CD4-positive, alpha-beta T cell (primary cell): ENCODE measurements at regions not wholly inside any gene's neighbourhood (a gene's known extent, or its start where the extent isn't known, plus 50 kb on each side); places are given as distances from the start of the nearest gene placed in this dataset.

Experiments used
- ATAC-seq: fragments of 200-7000 bp; cut with Tn5 transposase; one replicate; pipeline ENCODE4 v1.10.0; 2022; ENCODE audit warnings: mild to moderate bottlenecking; ENCODE audit not compliant: poor library complexity
- CTCF ChIA-PET: fragments of 350-600 bp; sonication (Branson Sonifier 250); formaldehyde crosslinking; loops from one replicate; lab custom pipeline; 2021; ENCODE audit warnings: antibody characterized with exemption, inconsistent platforms; lab: Charles Lee
- POLR2A ChIA-PET: fragments of 350-600 bp; sonication (Branson Sonifier 250); formaldehyde crosslinking; loops from one replicate; lab custom pipeline; 2021; ENCODE audit warnings: antibody characterized with exemption, inconsistent platforms; lab: Charles Lee
- DNase-seq, 14 experiments: peaks; one replicate each; pipeline ENCODE4 v3.0.0-alpha.2; 2013 to 2020; ENCODE audit warnings: mixed read lengths in 2 of 14
- H3K27ac ChIP-seq, 2 donors: one replicate each; pipeline versions ENCODE4 v1.5.1 to v1.7.0; 2013; ENCODE audit warnings: low read length in 2 of 2, low read depth in 1 of 2, mild to moderate bottlenecking in 1 of 2
- H3K27me3 ChIP-seq, 2 experiments: 1 replicate in 1 of 2; 2 replicates in 1 of 2; pipeline versions ENCODE4 v1.6.1 to v1.7.0; 2013; ENCODE audit warnings: low read length in 2 of 2, control low read depth in 1 of 2, mild to moderate bottlenecking in 1 of 2, moderate library complexity in 1 of 2; ENCODE audit not compliant: insufficient read depth in 2 of 2, control insufficient read depth in 1 of 2
- H3K36me3 ChIP-seq: one replicate; pipeline ENCODE4 v1.6.1; 2013; ENCODE audit warnings: low read length, control low read depth; ENCODE audit not compliant: insufficient read depth
- H3K4me1 ChIP-seq: one replicate; pipeline ENCODE4 v1.6.1; 2013; ENCODE audit warnings: low read length, control low read depth; ENCODE audit not compliant: insufficient read depth
- H3K4me3 ChIP-seq: one replicate; pipeline ENCODE4 v1.5.1; 2013; ENCODE audit warnings: mild to moderate bottlenecking, low read length, moderate library complexity
- H3K9me3 ChIP-seq, 2 experiments: 1 replicate in 1 of 2; 2 replicates in 1 of 2; pipeline versions ENCODE4 v1.6.1 to v1.7.0; 2013; ENCODE audit warnings: low read length in 2 of 2, mild to moderate bottlenecking in 2 of 2, control low read depth in 1 of 2, moderate library complexity in 1 of 2; ENCODE audit not compliant: control insufficient read depth in 1 of 2, insufficient read depth in 1 of 2
- H3K27ac Mint-ChIP-seq: one replicate; pipeline ENCODE4 v1.8.0; 2020; ENCODE audit warnings: mixed read lengths
- H3K27me3 Mint-ChIP-seq: one replicate; pipeline ENCODE4 v1.8.0; 2021; ENCODE audit warnings: mixed read lengths
- H3K36me3 Mint-ChIP-seq: one replicate; pipeline ENCODE4 v1.8.0; 2021; ENCODE audit warnings: low read depth, mixed read lengths
- H3K4me1 Mint-ChIP-seq: one replicate; pipeline ENCODE4 v1.8.0; 2021; ENCODE audit warnings: low read depth, mixed read lengths
- H3K4me3 Mint-ChIP-seq: one replicate; pipeline ENCODE4 v1.8.0; 2020; ENCODE audit warnings: mild to moderate bottlenecking, mixed read lengths
- H3K9me3 Mint-ChIP-seq: one replicate; pipeline ENCODE4 v1.8.0; 2020; ENCODE audit warnings: mixed read lengths
- CTCF ChIP-seq: fragments of 200-600 bp; IDR thresholded peaks from one replicate; pipeline ENCODE4 v1.8.0; 2022; ENCODE audit warnings: antibody characterized with exemption, mild to moderate bottlenecking
- intact Hi-C, 2 experiments: fragments of 100-400 bp; cut with DNase I in 1 of 2; cut with micrococcal nuclease in 1 of 2; formaldehyde crosslinking; loops; one replicate each; pipeline versions ENCODE4 v1.15.1 to v1.9.0; 2023 to 2025; cut with DNase I, micrococcal nuclease

- no peaks in the 10 kb centered on the region for H3K4me1 Mint-ChIP-seq
- H3K27me3 Mint-ChIP-seq = peaks cover 8% of the 10 kb centered on the region
- H3K4me1 ChIP-seq = no peaks in the 10 kb centered on the region
- H3K27ac ChIP-seq = no peak overlapping the region
- POLR2A ChIA-PET = no interaction called here
- DNase-seq (no peak), ATAC-seq (no peak)
- TF ChIP-seq CTCF = no peak
- H3K36me3 ChIP-seq = no peaks in the 10 kb centered on the region
- no peak overlapping the region for H3K27ac Mint-ChIP-seq
- no peaks in the 10 kb centered on the region for H3K9me3 ChIP-seq
- intact Hi-C loops = no loop called here
- no peaks in the 10 kb centered on the region for H3K27me3 ChIP-seq
- no peaks in the 10 kb centered on the region for H3K36me3 Mint-ChIP-seq
- no peak overlapping the region for H3K4me3 Mint-ChIP-seq
- no peak overlapping the region for H3K4me3 ChIP-seq
- no peaks in the 10 kb centered on the region for H3K9me3 Mint-ChIP-seq
- CTCF ChIA-PET = no interaction called here
Measured at GRCh38 chr1:229886636-229887035, 180.4 kb upstream of the GALNT2 start.

- no peak overlapping the region for H3K27ac ChIP-seq
- ATAC-seq (no peak), DNase-seq (no peak)
- Mint-ChIP-seq H3K27me3 (peaks cover 8% of the 10 kb centered on the region), H3K9me3 (no peaks in the 10 kb centered on the region), H3K4me1 (no peaks in the 10 kb centered on the region), H3K36me3 (no peaks in the 10 kb centered on the region), H3K27ac (no peak overlapping the region), H3K4me3 (no peak overlapping the region)
- H3K4me1 ChIP-seq = no peaks in the 10 kb centered on the region
- CTCF ChIA-PET = no interaction called here
- intact Hi-C loops = no loop called here
- POLR2A ChIA-PET = no interaction called here
- H3K4me3 ChIP-seq = no peak overlapping the region
- TF ChIP-seq CTCF = no peak
- no peaks in the 10 kb centered on the region for H3K27me3 ChIP-seq
- H3K9me3 ChIP-seq = no peaks in the 10 kb centered on the region
- no peaks in the 10 kb centered on the region for H3K36me3 ChIP-seq
Measured at GRCh38 chr1:229887043-229887822, 179.8 kb upstream of the GALNT2 start.

- POLR2A ChIA-PET = no interaction called here
- no peak overlapping the region for H3K4me3 Mint-ChIP-seq
- CTCF ChIA-PET = no interaction called here
Measured at GRCh38 chr1:229888157-229888556, 178.9 kb upstream of the GALNT2 start.

More at GRCh38 chr1:229888157-229888556, 178.9 kb upstream of the GALNT2 start:
- no peak for ATAC-seq
- Mint-ChIP-seq H3K9me3 (no peaks in the 10 kb centered on the region), H3K27ac (no peak overlapping the region), H3K36me3 (no peaks in the 10 kb centered on the region), H3K27me3 (peaks cover 1% of the 10 kb centered on the region), H3K4me1 (no peaks in the 10 kb centered on the region)
- Histone ChIP-seq H3K9me3 (no peaks in the 10 kb centered on the region), H3K27ac (no peak overlapping the region), H3K4me3 (no peak overlapping the region), H3K36me3 (no peaks in the 10 kb centered on the region), H3K4me1 (no peaks in the 10 kb centered on the region), H3K27me3 (no peaks in the 10 kb centered on the region)
- TF ChIP-seq CTCF = no peak
- no peak for DNase-seq
- intact Hi-C loops = no loop called here
